Calu3 (cell line): ENCODE measurements at regions not wholly inside any gene's neighbourhood (a gene's known extent, or its start where the extent isn't known, plus 50 kb on each side); places are given as distances from the start of the nearest gene placed in this dataset.

Source experiments
- BruUV-seq: library from RNA; stranded (reverse); fragments of 400-500 nt; replicated peaks from 2 replicates; lab custom pipeline; 2021; lab: Mats Ljungman, UMichigan
- CTCF ChIA-PET: fragments of 300-600 bp; sonication (Branson Sonifier 250); formaldehyde crosslinking; loops from one replicate; lab custom pipeline; 2022; ENCODE audit warnings: antibody characterized with exemption; lab: Charles Lee
- DNase-seq: peaks from one replicate; pipeline ENCODE4 v3.0.0; 2022
- H3K27ac Mint-ChIP-seq: one replicate; pipeline ENCODE4 v1.8.0; 2022; ENCODE audit warnings: mixed read lengths; ENCODE audit not compliant: unreplicated experiment
- H3K27me3 Mint-ChIP-seq: one replicate; pipeline ENCODE4 v1.8.0; 2022; ENCODE audit warnings: mixed read lengths; ENCODE audit not compliant: unreplicated experiment
- H3K36me3 Mint-ChIP-seq: one replicate; pipeline ENCODE4 v1.8.0; 2022; ENCODE audit warnings: mild to moderate bottlenecking, moderate library complexity, mixed read lengths; ENCODE audit not compliant: insufficient read depth, unreplicated experiment
- H3K4me1 Mint-ChIP-seq: one replicate; pipeline ENCODE4 v1.8.0; 2022; ENCODE audit warnings: mild to moderate bottlenecking, low read depth, mixed read lengths; ENCODE audit not compliant: unreplicated experiment
- H3K4me3 Mint-ChIP-seq: one replicate; pipeline ENCODE4 v1.8.0; 2022; ENCODE audit warnings: mild to moderate bottlenecking, low read depth, moderate library complexity, mixed read lengths; ENCODE audit not compliant: unreplicated experiment
- H3K9me3 Mint-ChIP-seq: one replicate; pipeline ENCODE4 v1.8.0; 2022; ENCODE audit warnings: low read depth, mixed read lengths; ENCODE audit not compliant: unreplicated experiment
- CTCF ChIP-seq: fragments of 200-600 bp; IDR thresholded peaks from one replicate; pipeline ENCODE4 v1.8.0; 2022; ENCODE audit warnings: antibody characterized with exemption; ENCODE audit not compliant: unreplicated experiment
- intact Hi-C: fragments of 100-400 bp; cut with micrococcal nuclease; formaldehyde crosslinking; loops from one replicate; pipeline ENCODE4 v1.10.0; 2022; ENCODE audit not compliant: unreplicated experiment

- H3K27me3 Mint-ChIP-seq: peaks cover 13% of the 10 kb centered on the region
- no peak for TF ChIP-seq CTCF
- H3K36me3 Mint-ChIP-seq: peaks cover 5% of the 10 kb centered on the region
- no peaks in the 10 kb centered on the region for H3K9me3 Mint-ChIP-seq
- no TSS peak for BruUV-seq
- H3K4me1 Mint-ChIP-seq: no peaks in the 10 kb centered on the region
- no peak overlapping the region for H3K27ac Mint-ChIP-seq
- intact Hi-C loops: no loop called here
- CTCF ChIA-PET: no interaction called here
- no peak for DNase-seq
- no peak overlapping the region for H3K4me3 Mint-ChIP-seq
Observed at GRCh38 chr1:63064135-63064534, 258.2 kb upstream of the FOXD3 start.

- Mint-ChIP-seq H3K4me3 (no peak overlapping the region), H3K27me3 (peaks cover 32% of the 10 kb centered on the region), H3K27ac (no peak overlapping the region), H3K36me3 (peaks cover 5% of the 10 kb centered on the region), H3K9me3 (no peaks in the 10 kb centered on the region), H3K4me1 (no peaks in the 10 kb centered on the region)
- no peak for DNase-seq
- no TSS peak for BruUV-seq
- TF ChIP-seq CTCF: no peak
- intact Hi-C loops: no loop called here
- CTCF ChIA-PET: no interaction called here
Observed at GRCh38 chr1:63068626-63069025, 253.7 kb upstream of the FOXD3 start.

GRCh38 chr1:63069214-63069613 is 253.2 kb upstream of the FOXD3 start:
- H3K4me1 Mint-ChIP-seq: no peaks in the 10 kb centered on the region
- TF ChIP-seq CTCF: no peak
- CTCF ChIA-PET: no interaction called here
- no peaks in the 10 kb centered on the region for H3K9me3 Mint-ChIP-seq
- no TSS peak for BruUV-seq
- intact Hi-C loops: no loop called here
- no peak for DNase-seq
- H3K36me3 Mint-ChIP-seq: peaks cover 5% of the 10 kb centered on the region
- H3K27me3 Mint-ChIP-seq: peaks cover 38% of the 10 kb centered on the region
- H3K4me3 Mint-ChIP-seq: no peak overlapping the region
- no peak overlapping the region for H3K27ac Mint-ChIP-seq

GRCh38 chr1:63073309-63074306 is 248.8 kb upstream of the FOXD3 start:
- H3K4me3 Mint-ChIP-seq: no peak overlapping the region
- no peaks in the 10 kb centered on the region for H3K4me1 Mint-ChIP-seq
- no peak for DNase-seq
- intact Hi-C loops: no loop called here
- H3K9me3 Mint-ChIP-seq: peaks cover 4% of the 10 kb centered on the region
- TF ChIP-seq CTCF: no peak
- H3K36me3 Mint-ChIP-seq: no peaks in the 10 kb centered on the region
- CTCF ChIA-PET: no interaction called here
- BruUV-seq: no TSS peak
- no peak overlapping the region for H3K27ac Mint-ChIP-seq
- peaks cover 70% of the 10 kb centered on the region for H3K27me3 Mint-ChIP-seq
